Activated T-cell treated with anti-CD3 and anti-CD28 coated beads, Interleukin-2, amount 50 U/mL, for 72 hours (primary cell): ENCODE measurements at regions not wholly inside any gene's neighbourhood (a gene's known extent, or its start where the extent isn't known, plus 50 kb on each side); places are given as distances from the start of the nearest gene placed in this dataset.

ENCODE experiments used
- ATAC-seq, 2 donors: fragments of 150-1000 bp; cut with Tn5 transposase; replicated peaks in 1 of 2; 2 replicates each; pipeline ENCODE4 v1.10.0; 2021; ENCODE audit warnings: moderate library complexity in 2 of 2, mild to moderate bottlenecking in 1 of 2
- DNase-seq, 2 donors: peaks; one replicate each; pipeline ENCODE4 v3.0.0; 2021 to 2022; ENCODE audit warnings: mixed read lengths in 1 of 2
- H3K27ac Mint-ChIP-seq: one replicate; pipeline ENCODE4 v1.8.0; 2022; ENCODE audit warnings: mild to moderate bottlenecking, moderate library complexity, mixed read lengths
- H3K27me3 Mint-ChIP-seq: one replicate; pipeline ENCODE4 v1.8.0; 2022; ENCODE audit warnings: low read depth, mixed read lengths
- H3K36me3 Mint-ChIP-seq, 2 donors: one replicate each; pipeline ENCODE4 v1.8.0; 2022; ENCODE audit warnings: mixed read lengths in 2 of 2, mild to moderate bottlenecking in 1 of 2; ENCODE audit not compliant: insufficient read depth in 2 of 2
- H3K4me1 Mint-ChIP-seq: one replicate; pipeline ENCODE4 v1.8.0; 2022; ENCODE audit warnings: low read depth, mixed read lengths
- H3K4me3 Mint-ChIP-seq, 2 donors: one replicate each; pipeline ENCODE4 v1.8.0; 2022; ENCODE audit warnings: mild to moderate bottlenecking in 2 of 2, mixed read lengths in 2 of 2, moderate library complexity in 2 of 2
- H3K9me3 Mint-ChIP-seq, 2 donors: one replicate each; pipeline ENCODE4 v1.8.0; 2022; ENCODE audit warnings: mixed read lengths in 2 of 2

DNA sequence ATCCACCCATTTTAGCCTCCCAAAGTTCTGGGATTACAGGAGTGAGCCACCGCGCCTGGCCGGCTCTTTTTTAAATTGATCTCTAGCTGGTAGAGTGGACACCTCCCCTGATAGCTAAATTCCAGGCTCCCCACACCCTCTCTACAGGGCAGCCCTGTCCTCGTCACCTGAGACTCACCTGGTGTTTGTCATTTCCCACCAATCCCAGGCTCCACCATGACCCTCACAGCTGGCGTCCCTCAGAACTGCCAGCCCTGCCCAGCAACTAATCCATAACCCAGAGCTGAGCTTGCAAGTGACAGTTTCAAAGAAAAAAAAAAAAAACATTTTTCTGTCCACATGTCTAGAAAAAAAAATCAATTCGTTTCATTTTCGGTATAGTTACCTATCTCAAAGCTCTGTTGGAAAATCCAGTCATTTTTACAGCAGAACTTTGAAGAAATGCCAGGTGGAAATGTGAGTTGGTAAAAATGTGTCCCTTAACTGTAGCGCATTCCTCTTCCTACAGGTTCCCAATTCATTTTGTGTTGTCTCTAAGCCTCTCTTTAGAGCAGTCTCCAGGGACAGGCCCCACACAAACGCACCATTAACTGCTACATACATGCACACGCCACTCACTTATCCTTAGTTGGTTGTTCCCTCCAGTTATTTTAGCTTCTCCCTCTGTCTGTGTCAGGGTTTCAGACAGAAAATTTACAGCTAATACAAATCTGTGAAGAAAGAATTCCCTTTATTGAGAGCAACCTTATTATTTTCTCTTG, 294.7 kb downstream of the FBXO15 start:
- Mint-ChIP-seq H3K36me3 (peaks cover 0 to 2% of the 10 kb centered on the region in 2 donors), H3K9me3 (no peaks in the 10 kb centered on the region), H3K27me3 (no peaks in the 10 kb centered on the region), H3K27ac (no peak overlapping the region), H3K4me3 (no peak overlapping the region), H3K4me1 (no peaks in the 10 kb centered on the region)
- ATAC-seq = no peak
- no peak for DNase-seq

DNA sequence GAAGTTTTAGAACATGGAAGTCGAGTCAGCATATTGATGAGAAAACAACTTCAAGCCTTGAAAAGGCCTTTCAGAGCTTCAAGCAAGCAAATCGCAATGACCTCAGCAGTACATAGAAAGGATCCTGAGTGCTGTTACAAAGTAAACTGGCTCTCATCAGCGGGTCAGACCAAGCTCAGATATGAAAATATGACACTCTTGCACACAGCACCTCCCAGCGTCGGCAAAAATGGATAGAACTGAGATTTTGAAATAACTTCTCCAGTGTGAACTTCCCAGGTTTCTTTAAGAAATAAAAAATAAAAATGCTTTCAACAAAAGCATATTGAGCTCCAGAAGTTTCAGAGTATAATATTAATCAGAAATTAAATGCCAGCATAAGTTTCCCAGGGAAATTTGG, 296.9 kb downstream of the FBXO15 start:
- Mint-ChIP-seq H3K27me3 (no peaks in the 10 kb centered on the region), H3K27ac (no peak overlapping the region), H3K4me1 (no peaks in the 10 kb centered on the region), H3K9me3 (no peaks in the 10 kb centered on the region), H3K4me3 (no peak overlapping the region), H3K36me3 (peaks cover 0 to 2% of the 10 kb centered on the region in 2 donors)
- ATAC-seq (no peak), DNase-seq (no peak)

DNA sequence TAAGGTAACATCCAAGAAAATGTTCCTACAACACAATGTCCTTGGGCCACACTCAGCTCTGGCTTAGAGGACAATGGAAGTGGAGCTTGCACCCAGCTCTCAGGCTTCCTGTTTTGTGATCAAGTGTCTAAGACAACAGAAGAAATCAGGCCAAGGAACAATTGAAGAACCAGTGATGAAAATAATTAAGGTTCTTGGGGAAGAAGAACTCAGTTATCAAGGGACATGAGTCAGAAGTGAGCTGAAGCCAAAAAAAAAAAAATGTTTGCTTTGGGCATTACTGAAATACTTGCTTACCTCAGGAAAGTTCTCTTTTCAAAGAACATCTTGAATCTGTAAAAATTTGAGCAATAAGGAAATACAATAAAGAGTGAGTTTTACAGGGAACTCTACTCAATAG, 299.0 kb downstream of the FBXO15 start:
- H3K9me3 Mint-ChIP-seq = no peaks in the 10 kb centered on the region

DNA sequence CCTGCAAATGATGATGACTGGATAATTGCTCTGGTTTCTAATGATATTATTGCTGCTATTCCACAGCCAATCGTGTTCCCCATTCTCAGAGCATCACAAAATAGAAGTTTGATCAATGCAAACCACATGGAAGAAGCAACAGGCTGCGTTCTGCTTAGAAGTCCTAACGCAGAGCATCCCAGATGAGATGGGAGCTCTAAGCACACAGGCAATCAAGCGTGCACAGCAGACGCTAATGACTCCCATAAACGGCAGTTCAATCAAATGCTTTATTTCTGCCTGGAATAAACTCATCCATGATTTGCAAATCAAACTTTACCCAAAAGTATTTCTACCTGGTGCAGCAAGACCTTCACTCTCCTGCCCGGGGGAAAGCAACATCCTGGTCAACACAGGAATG, 304.2 kb downstream of the FBXO15 start:
- H3K27me3 Mint-ChIP-seq = peaks cover 6% of the 10 kb centered on the region
- no peak overlapping the region for H3K4me3 Mint-ChIP-seq
- ATAC-seq = no peak
- no peaks in the 10 kb centered on the region for H3K9me3 Mint-ChIP-seq
- H3K27ac Mint-ChIP-seq = no peak overlapping the region
- peaks cover 4% of the 10 kb centered on the region for H3K4me1 Mint-ChIP-seq
- DNase-seq = no peak
- H3K36me3 Mint-ChIP-seq = no peaks in the 10 kb centered on the region

More for the DNA sequence above, 299.0 kb downstream of the FBXO15 start:
- no peaks in the 10 kb centered on the region for H3K4me1 Mint-ChIP-seq
- no peak overlapping the region for H3K4me3 Mint-ChIP-seq
- no peak for DNase-seq
- no peak overlapping the region for H3K27ac Mint-ChIP-seq
- H3K27me3 Mint-ChIP-seq = peaks cover 5% of the 10 kb centered on the region
- no peak for ATAC-seq
- peaks cover 0 to 2% of the 10 kb centered on the region in 2 donors for H3K36me3 Mint-ChIP-seq

DNA sequence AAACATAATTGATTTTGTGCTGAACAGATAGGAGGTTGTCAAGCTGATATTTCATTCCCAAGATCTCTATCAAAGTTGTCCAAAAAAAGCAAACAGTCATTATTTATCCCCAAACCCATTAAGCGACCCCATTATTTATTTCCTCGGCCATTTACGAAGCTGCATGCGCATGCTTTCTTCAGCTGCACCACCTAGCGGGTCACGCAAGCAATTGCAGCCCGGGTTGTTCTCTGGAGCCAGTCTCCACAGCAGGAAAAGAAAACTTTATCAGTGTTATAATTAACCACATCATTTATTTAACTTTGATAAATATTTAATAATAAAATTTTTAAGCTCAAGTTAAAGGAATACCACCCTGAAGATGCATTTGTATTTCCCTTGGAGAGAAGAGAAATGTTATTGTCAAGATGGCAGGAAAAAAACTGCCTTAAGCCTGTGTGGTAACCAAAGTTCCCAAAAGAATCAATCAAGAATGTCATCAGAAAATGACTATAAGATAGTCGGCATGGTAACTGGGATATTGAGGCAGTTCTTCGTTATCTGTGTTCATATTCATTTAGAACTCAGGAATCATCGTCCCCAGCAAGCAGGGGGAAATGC, 304.7 kb downstream of the FBXO15 start:
- DNase-seq (peak; percentile 44 to 46), ATAC-seq (no peak)
- H3K27me3 Mint-ChIP-seq = peaks cover 6% of the 10 kb centered on the region
- peaks cover 4% of the 10 kb centered on the region for H3K4me1 Mint-ChIP-seq
- no peaks in the 10 kb centered on the region for H3K36me3 Mint-ChIP-seq
- peak overlapping the region; percentile 5 to 20 for H3K4me3 Mint-ChIP-seq
- H3K27ac Mint-ChIP-seq = no peak overlapping the region
- no peaks in the 10 kb centered on the region for H3K9me3 Mint-ChIP-seq

DNA sequence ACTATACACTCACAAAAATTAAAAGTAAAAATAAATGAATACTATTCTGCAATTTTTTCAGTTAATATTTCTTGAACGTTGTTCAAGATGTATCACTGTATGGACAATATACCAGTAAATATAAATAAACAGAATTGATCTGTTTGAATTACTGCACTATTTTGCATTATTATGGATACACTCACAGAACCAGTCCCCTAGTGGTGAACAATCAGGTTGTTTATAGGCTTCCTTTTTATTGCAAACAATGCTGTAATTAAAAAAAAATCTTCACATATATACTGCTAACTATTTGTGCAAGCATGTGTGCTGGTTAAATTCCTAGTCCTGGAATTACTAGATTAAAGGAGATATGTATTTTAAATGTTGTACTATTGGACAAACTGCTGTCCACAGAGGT, 306.0 kb downstream of the FBXO15 start:
- peaks cover 4% of the 10 kb centered on the region for H3K4me1 Mint-ChIP-seq
- no peaks in the 10 kb centered on the region for H3K9me3 Mint-ChIP-seq
- no peak overlapping the region for H3K4me3 Mint-ChIP-seq
- DNase-seq (no peak), ATAC-seq (no peak)
- H3K36me3 Mint-ChIP-seq = no peaks in the 10 kb centered on the region
- H3K27me3 Mint-ChIP-seq = peaks cover 6% of the 10 kb centered on the region
- no peak overlapping the region for H3K27ac Mint-ChIP-seq

DNA sequence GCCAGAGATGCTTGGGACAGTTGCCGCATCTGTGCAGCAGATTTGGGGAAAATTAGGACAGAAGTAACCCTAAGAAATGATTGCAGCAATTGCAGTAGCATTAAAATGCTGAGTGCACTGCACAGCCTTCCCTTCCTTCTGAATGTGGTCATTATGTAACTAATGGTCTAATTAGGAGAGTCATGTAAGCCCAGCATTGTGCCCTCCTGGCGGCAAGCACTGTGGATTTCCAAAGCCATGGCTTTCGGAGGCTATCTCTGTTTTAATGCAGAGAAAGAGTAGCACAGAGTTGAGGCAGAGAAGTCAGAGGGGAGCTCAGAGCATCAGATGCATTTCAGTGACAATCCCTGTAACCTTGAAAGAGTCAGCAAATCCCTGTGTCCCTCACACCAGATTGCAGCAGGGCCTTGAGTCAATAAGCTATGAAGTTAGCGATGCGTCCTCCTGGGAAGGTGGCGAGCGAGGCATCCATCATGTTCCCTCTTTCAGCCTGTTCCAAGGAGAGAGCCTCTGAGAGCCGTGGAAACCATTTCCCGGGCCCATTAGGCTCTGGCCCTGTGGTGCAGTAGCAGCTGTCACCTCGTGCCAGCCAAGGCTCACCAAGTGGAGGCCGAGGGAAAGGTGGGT, 307.2 kb downstream of the FBXO15 start:
- DNase-seq (no peak), ATAC-seq (no peak)
- H3K36me3 Mint-ChIP-seq = no peaks in the 10 kb centered on the region
- no peaks in the 10 kb centered on the region for H3K9me3 Mint-ChIP-seq
- H3K27ac Mint-ChIP-seq = no peak overlapping the region
- H3K4me3 Mint-ChIP-seq = no peak overlapping the region
- H3K27me3 Mint-ChIP-seq = peaks cover 6% of the 10 kb centered on the region
- peaks cover 4% of the 10 kb centered on the region for H3K4me1 Mint-ChIP-seq

DNA sequence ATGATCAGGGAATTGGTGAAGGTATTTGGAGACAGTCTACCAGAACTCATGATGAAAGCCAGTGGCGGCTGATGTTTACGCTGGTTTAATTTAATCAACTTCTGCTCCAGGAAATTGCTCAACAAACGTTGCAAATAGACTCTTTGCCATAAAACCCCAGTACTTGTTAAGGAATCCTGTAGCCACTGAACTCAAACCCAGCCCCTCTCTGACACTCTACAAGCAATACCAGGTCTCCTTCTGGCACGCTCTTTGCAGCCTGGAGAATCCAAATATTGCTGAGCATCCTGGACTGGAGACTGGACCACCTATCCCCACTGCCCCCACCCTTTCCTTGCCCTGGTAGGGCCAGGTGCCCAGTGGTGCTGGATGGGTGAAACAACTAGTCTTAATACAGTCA, 308.2 kb downstream of the FBXO15 start:
- DNase-seq = no peak
- Mint-ChIP-seq H3K27ac (no peak overlapping the region), H3K36me3 (no peaks in the 10 kb centered on the region), H3K4me1 (peaks cover 4% of the 10 kb centered on the region), H3K4me3 (no peak overlapping the region), H3K27me3 (peaks cover 6% of the 10 kb centered on the region), H3K9me3 (no peaks in the 10 kb centered on the region)
- ATAC-seq = no peak

DNA sequence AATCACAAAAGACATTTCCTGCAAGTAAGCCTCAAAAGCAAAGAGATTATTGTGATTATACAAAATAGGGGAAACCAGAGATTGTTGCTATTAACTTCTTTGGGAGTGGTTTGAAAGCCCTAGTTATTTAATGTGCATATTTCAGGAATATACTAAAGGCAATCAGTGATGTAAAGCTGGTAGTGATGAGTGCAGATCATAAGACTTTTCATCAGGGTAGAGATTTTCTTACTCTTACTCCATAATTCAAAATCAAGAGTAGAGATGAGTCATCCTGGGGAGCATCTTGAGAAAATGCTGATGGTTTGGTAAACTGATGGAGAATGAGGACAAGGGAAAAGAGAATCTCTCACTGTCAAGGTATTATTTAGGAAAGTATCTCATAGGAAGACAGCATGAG, 309.5 kb downstream of the FBXO15 start:
- no peaks in the 10 kb centered on the region for H3K9me3 Mint-ChIP-seq

DNA sequence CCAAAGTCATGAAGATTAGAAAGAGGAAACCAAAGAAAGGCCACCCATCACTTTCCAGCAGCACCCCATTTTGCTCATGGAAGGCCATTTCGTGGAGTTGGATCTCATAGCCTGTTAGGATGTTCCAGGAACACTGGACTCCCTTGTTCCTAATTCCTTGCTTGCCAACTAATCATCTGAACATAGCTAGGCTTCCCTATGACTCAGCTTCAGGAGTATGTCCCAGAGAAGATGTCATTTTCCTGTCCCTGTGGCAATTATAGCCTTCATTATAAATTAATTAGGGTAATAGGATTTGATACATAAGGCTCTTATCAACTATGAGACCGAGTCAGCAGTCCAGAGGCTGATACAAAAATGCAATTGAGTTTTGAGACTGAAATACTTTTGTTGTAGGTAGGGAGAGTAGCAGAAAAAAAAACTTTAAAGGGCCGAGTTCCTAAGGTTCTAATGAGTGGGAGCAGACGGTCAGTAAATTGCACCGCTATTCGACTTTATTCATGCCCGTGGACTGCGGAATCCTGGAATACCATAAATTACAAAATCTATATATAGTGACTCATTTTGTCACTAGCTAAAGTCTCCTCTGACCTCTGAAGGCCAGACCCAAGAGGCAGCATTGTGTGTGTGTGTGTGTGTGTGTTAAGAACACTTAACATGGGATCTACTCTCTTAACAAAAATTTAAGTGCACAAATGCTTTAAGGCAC, 311.8 kb downstream of the FBXO15 start:
- H3K9me3 Mint-ChIP-seq = no peaks in the 10 kb centered on the region
- H3K4me1 Mint-ChIP-seq = no peaks in the 10 kb centered on the region
- ATAC-seq = no peak
- no peak overlapping the region for H3K27ac Mint-ChIP-seq
- H3K36me3 Mint-ChIP-seq = no peaks in the 10 kb centered on the region
- no peak for DNase-seq
- no peak overlapping the region for H3K4me3 Mint-ChIP-seq
- H3K27me3 Mint-ChIP-seq = no peaks in the 10 kb centered on the region

More for the DNA sequence above, 309.5 kb downstream of the FBXO15 start:
- Mint-ChIP-seq H3K27me3 (no peaks in the 10 kb centered on the region), H3K4me3 (no peak overlapping the region), H3K36me3 (no peaks in the 10 kb centered on the region), H3K27ac (no peak overlapping the region), H3K4me1 (peaks cover 4% of the 10 kb centered on the region)
- DNase-seq = no peak
- no peak for ATAC-seq

DNA sequence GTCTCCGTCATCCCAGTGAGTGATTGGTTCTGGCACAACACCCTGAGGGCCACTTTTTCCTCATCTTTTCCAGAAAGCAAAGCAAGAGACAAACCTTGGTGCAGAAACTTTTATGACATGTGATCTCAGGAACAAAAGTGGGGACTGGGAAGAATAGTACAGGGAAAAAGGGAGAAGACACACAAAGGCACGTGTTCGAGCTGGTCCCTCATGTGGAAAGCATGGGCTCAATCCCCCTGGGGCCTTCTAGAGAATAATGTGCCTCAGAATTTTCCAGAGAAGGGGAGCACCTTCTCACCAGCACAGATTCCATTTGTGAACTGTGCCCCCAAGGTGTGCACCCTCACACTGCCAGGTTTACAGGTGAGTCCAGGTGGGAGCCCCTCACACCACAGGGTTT, 312.6 kb downstream of the FBXO15 start:
- Mint-ChIP-seq H3K27me3 (no peaks in the 10 kb centered on the region), H3K9me3 (no peaks in the 10 kb centered on the region), H3K4me3 (no peak overlapping the region), H3K4me1 (no peaks in the 10 kb centered on the region), H3K27ac (no peak overlapping the region), H3K36me3 (no peaks in the 10 kb centered on the region)
- no peak for ATAC-seq
- no peak for DNase-seq

DNA sequence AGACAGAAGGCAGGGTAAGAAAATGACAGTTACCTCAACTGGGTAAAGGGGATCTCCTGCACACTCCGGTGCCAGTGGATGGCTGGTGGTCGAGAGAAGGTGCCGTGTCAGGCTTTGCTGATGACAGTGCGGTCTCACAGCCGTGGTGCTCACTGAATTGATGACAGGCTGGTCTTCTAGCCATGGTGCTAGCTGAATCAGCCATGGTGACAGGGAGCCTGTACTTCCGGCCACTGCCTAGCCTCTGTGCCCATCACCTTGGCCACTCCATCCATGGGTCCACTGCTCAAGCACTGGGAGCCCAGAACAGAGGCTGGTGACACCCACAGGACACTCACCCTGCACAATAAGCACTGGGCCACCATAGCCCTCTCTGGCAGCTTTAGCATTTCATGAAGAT, 315.9 kb downstream of the FBXO15 start:
- ATAC-seq = no peak
- H3K4me3 Mint-ChIP-seq = no peak overlapping the region
- no peaks in the 10 kb centered on the region for H3K4me1 Mint-ChIP-seq
- no peaks in the 10 kb centered on the region for H3K9me3 Mint-ChIP-seq
- no peak overlapping the region for H3K27ac Mint-ChIP-seq
- no peaks in the 10 kb centered on the region for H3K36me3 Mint-ChIP-seq
- no peaks in the 10 kb centered on the region for H3K27me3 Mint-ChIP-seq
- DNase-seq = no peak

DNA sequence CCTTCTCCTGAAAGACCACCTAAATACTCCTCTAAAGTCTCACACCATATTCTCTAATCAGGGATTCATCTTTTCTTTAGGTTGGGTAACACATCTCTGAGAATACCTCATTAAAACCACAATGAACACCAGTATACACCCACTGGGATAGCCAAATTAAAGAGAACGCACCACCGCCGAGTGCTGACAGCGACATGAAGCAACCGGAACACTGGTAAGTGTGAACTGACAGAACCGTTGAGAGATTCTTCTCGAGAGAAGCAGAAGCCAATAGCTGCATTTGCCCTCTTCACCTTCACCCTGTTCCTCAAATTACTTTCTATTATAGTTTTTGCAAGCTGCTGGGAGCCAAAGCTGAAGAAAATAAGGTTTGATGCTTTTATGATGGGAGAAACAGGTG, 318.5 kb downstream of the FBXO15 start:
- Mint-ChIP-seq H3K9me3 (no peaks in the 10 kb centered on the region), H3K27ac (no peak overlapping the region), H3K36me3 (no peaks in the 10 kb centered on the region), H3K4me3 (no peak overlapping the region), H3K4me1 (no peaks in the 10 kb centered on the region), H3K27me3 (no peaks in the 10 kb centered on the region)
- ATAC-seq (no peak), DNase-seq (no peak)
